HG03439 (cell line): ENCODE measurements at regions not wholly inside any gene's neighbourhood (a gene's known extent, or its start where the extent isn't known, plus 50 kb on each side); places are given as distances from the start of the nearest gene placed in this dataset.

ENCODE experiments used
- ATAC-seq: cut with Tn5 transposase; IDR thresholded peaks from one replicate; pipeline ENCODE4 v1.9.1; 2021; ENCODE audit warnings: mild to moderate bottlenecking, moderate library complexity; ENCODE audit not compliant: unreplicated experiment

DNA sequence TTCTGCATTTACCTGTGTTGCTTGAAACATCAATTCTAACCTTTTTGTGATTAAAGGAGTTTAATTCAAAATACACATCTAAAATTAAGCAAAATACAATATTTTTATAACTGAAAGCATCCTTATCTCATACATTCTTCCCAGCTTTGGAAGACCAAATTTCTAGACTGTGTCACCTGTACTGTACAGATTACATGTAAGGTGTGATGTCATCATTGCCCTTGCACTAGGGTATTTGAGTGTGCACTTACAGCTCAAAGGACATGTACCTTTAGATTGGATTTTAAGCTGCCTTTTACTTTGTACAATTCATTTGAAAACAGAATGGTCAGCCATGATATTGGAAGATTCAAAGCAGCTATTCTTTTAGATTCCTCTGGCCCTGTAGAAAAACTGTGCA, 932.8 kb upstream of the POU3F3 start:
- no peak for ATAC-seq

DNA sequence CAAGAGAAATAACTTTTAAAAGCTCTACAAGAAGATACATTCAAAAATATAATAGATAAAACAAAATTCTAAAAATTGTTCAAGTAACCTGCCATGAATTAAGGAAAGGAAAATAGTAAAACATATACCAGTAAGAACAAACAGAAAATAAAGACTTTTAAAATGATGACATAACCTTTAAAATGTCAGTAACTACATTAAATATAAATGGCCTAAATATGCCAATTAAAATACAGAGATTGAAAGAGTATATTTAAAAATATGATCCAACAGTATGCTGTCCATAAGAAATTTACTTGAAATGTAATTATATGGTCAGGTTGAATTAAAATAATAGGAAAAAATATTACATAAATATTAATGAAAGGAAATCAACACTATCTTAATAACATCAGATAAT, 911.7 kb upstream of the POU3F3 start:
- no peak for ATAC-seq

- ATAC-seq: no peak
Observed at GRCh38 chr2:103945083-103945482, 908.8 kb upstream of the POU3F3 start.

- ATAC-seq: no peak
Observed at GRCh38 chr2:103959174-103960128, 894.5 kb upstream of the POU3F3 start.

GRCh38 chr2:103960129-103960513, 893.8 kb upstream of the POU3F3 start:
- ATAC-seq: no peak

DNA sequence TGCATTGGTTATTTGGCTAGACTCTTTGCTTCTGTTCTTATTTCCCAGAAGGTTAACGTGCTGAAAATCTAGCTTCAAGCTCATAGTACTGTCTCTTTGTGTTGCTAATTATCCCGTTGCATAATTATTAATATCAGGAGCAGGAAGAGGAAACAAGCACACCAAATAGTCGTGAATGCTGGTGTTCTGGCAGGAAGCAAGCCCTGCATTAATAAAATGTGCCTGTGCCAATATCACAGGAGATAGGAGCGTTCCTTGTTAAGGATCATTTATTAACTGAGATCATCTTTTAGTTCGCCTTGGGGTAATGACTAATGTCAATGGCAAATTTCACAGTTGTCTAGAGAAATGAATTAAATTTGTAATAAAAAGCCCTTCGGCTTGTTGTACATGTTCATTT, 893.0 kb upstream of the POU3F3 start:
- no peak for ATAC-seq

DNA sequence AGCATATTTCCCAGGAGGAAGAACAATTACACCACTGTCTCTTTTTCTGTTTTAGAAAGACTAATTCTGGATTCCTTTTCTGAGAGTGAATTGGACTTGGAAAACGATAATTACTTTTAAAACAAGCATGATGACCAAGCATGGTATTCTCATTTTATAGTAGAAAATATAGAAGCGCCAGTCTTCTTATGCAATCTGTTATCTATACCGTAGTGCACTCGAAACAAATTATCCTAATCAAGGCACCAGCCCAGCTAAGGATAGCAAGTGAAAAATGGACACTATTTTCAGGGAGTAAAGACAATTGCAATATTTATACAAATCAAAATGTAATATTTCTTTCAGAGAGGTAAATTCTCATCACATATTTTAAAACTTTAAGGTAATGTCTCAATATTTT, 892.1 kb upstream of the POU3F3 start:
- no peak for ATAC-seq

- no peak for ATAC-seq
Observed at GRCh38 chr2:103962670-103963069, 891.2 kb upstream of the POU3F3 start.

GRCh38 chr2:103963146-103963725, 890.7 kb upstream of the POU3F3 start:
- ATAC-seq: no peak

DNA sequence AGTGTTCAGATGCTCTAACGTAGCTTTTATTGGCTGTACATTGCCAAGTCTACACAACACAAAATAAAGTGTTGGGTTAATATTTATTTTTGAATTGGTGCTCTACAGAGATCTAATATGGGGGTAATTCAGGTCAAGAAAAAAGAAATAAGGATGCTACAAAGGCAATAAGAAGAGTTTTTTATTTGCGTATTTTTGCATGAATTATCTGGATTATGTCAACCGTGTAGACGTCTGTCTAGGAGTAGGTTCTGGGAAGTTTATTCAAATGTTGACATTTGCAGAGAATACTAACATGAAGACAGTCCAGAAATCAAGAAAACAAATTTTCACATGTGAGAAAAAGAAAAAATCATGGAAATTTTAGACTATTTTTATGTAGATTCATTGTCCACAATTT, 876.7 kb upstream of the POU3F3 start:
- no peak for ATAC-seq

GRCh38 chr2:103977668-103978067, 876.2 kb upstream of the POU3F3 start:
- no peak for ATAC-seq

DNA sequence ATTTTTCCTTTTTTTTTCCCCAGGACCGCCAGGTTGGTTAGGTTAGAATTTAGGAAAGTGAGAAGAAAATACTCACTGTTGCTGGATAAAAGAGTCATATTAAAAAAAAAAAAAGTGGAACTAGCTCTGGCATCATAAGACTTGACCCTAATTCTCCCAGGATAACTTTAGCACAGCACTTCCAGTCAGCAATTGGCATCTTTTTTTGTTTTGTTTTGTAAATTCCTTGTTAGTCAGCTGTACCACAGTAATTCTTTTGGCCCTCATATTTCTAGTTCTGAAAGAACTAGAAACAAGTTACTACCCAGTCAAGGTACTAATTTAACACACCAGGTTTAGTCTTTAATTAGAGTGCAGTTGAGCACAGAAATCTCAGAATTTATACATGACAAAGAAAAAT, 873.5 kb upstream of the POU3F3 start:
- ATAC-seq: no peak

GRCh38 chr2:103982691-103983090, 871.2 kb upstream of the POU3F3 start:
- ATAC-seq: no peak

DNA sequence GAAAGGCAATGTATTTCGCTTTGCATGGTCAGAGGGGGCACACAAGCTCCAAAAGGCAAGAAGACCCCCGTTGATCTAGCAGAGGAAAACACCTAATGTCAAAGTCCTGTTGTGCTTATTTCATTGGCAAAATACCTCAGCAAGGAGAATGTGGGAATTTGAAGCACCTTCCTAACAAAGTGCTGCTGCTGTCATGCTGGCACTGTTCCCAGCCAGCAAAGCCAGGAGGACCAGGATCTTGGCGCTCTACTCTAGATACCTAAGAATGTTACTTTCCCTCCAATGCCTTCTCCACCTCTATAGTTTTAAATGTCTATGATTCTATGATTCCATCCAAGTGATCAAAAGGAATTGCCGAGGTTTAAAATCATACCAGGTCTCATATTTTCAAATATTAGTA, 867.9 kb upstream of the POU3F3 start:
- ATAC-seq: no peak

DNA sequence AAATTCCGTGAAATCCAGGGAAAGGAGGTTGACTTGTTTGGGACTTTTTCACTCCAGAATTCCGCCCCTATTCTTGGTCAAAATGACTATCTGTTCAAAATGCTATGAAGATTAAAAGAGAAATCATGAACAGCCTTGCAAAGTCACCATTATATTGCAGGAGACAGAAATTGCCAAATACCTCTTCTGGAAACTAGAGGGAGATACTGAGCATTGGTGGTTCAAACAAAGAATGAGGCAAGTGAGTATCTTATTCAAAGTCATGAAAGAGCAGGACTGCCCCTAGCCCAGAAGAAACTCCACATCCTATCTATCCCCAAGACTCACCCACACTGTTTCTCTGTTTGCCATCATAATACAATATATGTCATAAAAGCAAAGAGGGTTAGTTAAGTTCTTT, 862.3 kb upstream of the POU3F3 start:
- no peak for ATAC-seq

GRCh38 chr2:104004821-104005220, 849.1 kb upstream of the POU3F3 start:
- no peak for ATAC-seq

DNA sequence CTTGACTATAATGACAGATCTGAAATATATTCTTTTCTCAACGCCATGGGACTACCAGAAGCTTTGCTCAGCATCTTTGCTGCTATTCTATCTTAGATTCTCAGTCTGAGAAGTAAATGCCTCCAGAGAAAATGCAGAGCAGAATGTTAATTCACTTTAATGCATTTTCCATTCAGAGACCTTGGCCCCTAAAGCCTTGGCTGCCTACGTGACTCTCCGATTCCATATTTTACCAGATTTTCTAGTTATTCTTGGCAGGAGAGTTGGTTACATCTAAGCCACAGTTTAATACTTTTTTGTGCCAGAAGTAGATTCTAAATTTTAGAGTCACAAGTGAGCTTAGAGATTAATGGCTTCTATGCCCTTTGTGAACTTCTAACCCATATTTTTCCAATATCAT, 837.1 kb upstream of the POU3F3 start:
- no peak for ATAC-seq

DNA sequence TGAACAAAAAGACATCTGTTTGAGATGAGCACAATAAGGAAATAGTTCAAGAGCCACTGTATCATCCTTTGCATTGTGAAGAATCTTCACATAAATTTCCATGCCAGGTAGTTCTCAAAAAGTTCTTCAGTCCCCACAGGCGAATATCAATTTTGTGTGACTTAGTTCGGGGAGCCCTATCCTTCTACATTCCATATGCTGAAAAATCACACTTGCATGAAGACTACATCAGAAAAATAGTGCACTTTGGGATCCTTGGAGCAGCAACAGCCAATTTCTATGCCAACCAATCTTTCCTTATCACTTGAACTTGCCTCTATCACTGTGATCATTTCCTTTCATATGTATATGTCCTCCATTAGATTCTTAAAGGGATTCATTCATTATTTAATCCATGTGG, 830.6 kb upstream of the POU3F3 start:
- no peak for ATAC-seq

DNA sequence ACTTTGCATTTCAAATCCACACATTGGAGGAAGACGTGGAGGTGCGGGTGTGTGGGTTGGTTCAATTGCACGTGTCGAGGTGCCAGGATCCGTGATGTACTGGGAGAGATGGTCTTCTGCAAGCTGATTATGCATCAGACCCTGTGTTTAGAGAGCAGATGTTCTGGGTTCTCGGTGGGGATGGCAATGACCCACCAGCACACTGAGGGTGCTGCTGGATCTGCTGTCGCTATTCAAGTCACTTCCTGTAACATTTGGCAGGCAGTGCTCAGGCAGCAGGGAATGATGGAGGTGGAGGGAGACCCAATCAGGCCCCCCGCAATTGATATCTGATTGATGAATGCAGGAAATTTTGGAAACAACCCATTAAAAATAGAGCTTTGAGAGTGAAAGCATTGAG, 830.1 kb upstream of the POU3F3 start:
- ATAC-seq: no peak

- ATAC-seq: no peak
Observed at GRCh38 chr2:104025295-104025694, 828.6 kb upstream of the POU3F3 start.

- ATAC-seq: no peak
Observed at GRCh38 chr2:104026725-104027124, 827.2 kb upstream of the POU3F3 start.

DNA sequence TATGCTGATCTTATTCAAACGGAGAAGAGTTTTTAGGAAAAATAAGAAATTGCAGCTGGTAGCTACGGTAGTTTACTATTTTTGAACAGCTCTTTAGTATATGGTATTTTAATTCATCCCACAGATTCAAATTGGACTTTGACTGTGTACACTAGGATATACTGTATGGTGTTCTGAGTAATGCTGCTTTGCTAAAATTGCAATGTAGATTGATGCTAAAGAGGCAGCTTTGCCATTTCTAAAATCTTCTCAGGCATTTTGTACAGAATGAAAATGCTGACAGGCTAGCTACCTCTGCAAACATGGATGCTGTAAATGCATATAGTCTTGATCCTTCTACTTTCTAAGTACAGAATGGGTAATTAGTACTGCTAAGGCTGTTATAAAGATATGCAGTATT, 826.6 kb upstream of the POU3F3 start:
- ATAC-seq: no peak

- no peak for ATAC-seq
Observed at GRCh38 chr2:104028061-104028460, 825.9 kb upstream of the POU3F3 start.
